ENCODE measurements at regions not wholly inside any gene's neighbourhood (a gene's known extent, or its start where the extent isn't known, plus 50 kb on each side); places are given as distances from the start of the nearest gene placed in this dataset.
A peak's percentile ranks its signal among the peaks of the same experiment; 100 is the strongest.

GRCh38 chr14:54252072-54252730, 144.6 kb upstream of the CDKN3 start:
- H3K4me2 ChIP-seq (ENCODE audit: extremely low read depth, insufficient read depth, low read length) = no peak overlapping the region

GRCh38 chr14:54253195-54253947, 143.4 kb upstream of the CDKN3 start:
- no peak overlapping the region for H3K4me2 ChIP-seq (ENCODE audit: extremely low read depth, insufficient read depth, low read length)
- H3K36me3 ChIP-seq (ENCODE audit: control insufficient read depth, insufficient read depth, low read length) = no peaks in the 10 kb centered on the region
- H3K27ac ChIP-seq (ENCODE audit: insufficient read depth, low read length) = no peak overlapping the region
- TF ChIP-seq CTCF (conservative IDR thresholded peaks at IDR 0.05 in 1 of 2, IDR thresholded peaks at IDR 0.05 in 1 of 2; ENCODE audit: low read depth in 1 of 2, low read length in 2 of 2) (no peak), EZH2 (IDR thresholded peaks at IDR 0.05; ENCODE audit: low read length, missing control alignments) (no peak)
- no peak overlapping the region for H3K9ac ChIP-seq (ENCODE audit: insufficient read depth, low read length)
- no peak overlapping the region for H3K4me3 ChIP-seq (replicated peaks in 1 of 4; ENCODE audit: control extremely low read depth in 1 of 4, insufficient read depth in 1 of 4, low read depth in 3 of 4, low read length in 4 of 4)
- H2AFZ ChIP-seq (ENCODE audit: low read length) = no peak overlapping the region
- H3K79me2 ChIP-seq (ENCODE audit: control insufficient read depth, insufficient read depth, low read length) = no peaks in the 10 kb centered on the region
- H3K9me3 ChIP-seq (ENCODE audit: control insufficient read depth, insufficient read depth, low read depth, low read length) = no peaks in the 10 kb centered on the region
- no peaks in the 10 kb centered on the region for H4K20me1 ChIP-seq (ENCODE audit: control insufficient read depth, extremely low read depth, insufficient read depth, low read length)
- no peaks in the 10 kb centered on the region for H3K27me3 ChIP-seq (ENCODE audit: control insufficient read depth, insufficient read depth, low read length)
- peaks cover 14% of the 10 kb centered on the region for H3K4me1 ChIP-seq (ENCODE audit: control insufficient read depth, extremely low read depth, insufficient read depth, low read length)
- DNase-seq (ENCODE audit: low read depth in 2 of 2) = peak; percentile 63 to 98

More at GRCh38 chr14:54252072-54252730, 144.6 kb upstream of the CDKN3 start:
- Histone ChIP-seq H3K4me3 (replicated peaks in 1 of 4; ENCODE audit: control extremely low read depth in 1 of 4, insufficient read depth in 1 of 4, low read depth in 3 of 4, low read length in 4 of 4) (no peak overlapping the region), H3K27me3 (ENCODE audit: control insufficient read depth, insufficient read depth, low read length) (no peaks in the 10 kb centered on the region), H2AFZ (ENCODE audit: low read length) (no peak overlapping the region), H3K9ac (ENCODE audit: insufficient read depth, low read length) (no peak overlapping the region), H3K36me3 (ENCODE audit: control insufficient read depth, insufficient read depth, low read length) (no peaks in the 10 kb centered on the region), H3K4me1 (ENCODE audit: control insufficient read depth, extremely low read depth, insufficient read depth, low read length) (peaks cover 14% of the 10 kb centered on the region), H4K20me1 (ENCODE audit: control insufficient read depth, extremely low read depth, insufficient read depth, low read length) (no peaks in the 10 kb centered on the region), H3K27ac (ENCODE audit: insufficient read depth, low read length) (no peak overlapping the region), H3K9me3 (ENCODE audit: control insufficient read depth, insufficient read depth, low read depth, low read length) (no peaks in the 10 kb centered on the region), H3K79me2 (ENCODE audit: control insufficient read depth, insufficient read depth, low read length) (no peaks in the 10 kb centered on the region)
- peak; percentile 40 to 98 for DNase-seq (ENCODE audit: low read depth in 2 of 2)
- no peak for TF ChIP-seq CTCF (conservative IDR thresholded peaks at IDR 0.05 in 1 of 2, IDR thresholded peaks at IDR 0.05 in 1 of 2; ENCODE audit: low read depth in 1 of 2, low read length in 2 of 2)
- TF ChIP-seq EZH2 (IDR thresholded peaks at IDR 0.05; ENCODE audit: low read length, missing control alignments) = no peak

GRCh38 chr14:54256156-54256555, 140.7 kb upstream of the CDKN3 start:
- Histone ChIP-seq H3K4me1 (ENCODE audit: control insufficient read depth, extremely low read depth, insufficient read depth, low read length) (peaks cover 14% of the 10 kb centered on the region), H2AFZ (ENCODE audit: low read length) (no peak overlapping the region), H3K4me2 (ENCODE audit: extremely low read depth, insufficient read depth, low read length) (no peak overlapping the region), H3K79me2 (ENCODE audit: control insufficient read depth, insufficient read depth, low read length) (no peaks in the 10 kb centered on the region), H3K27me3 (ENCODE audit: control insufficient read depth, insufficient read depth, low read length) (no peaks in the 10 kb centered on the region), H3K9ac (ENCODE audit: insufficient read depth, low read length) (no peak overlapping the region), H3K36me3 (ENCODE audit: control insufficient read depth, insufficient read depth, low read length) (no peaks in the 10 kb centered on the region), H3K27ac (ENCODE audit: insufficient read depth, low read length) (no peak overlapping the region), H3K4me3 (replicated peaks in 1 of 4; ENCODE audit: control extremely low read depth in 1 of 4, insufficient read depth in 1 of 4, low read depth in 3 of 4, low read length in 4 of 4) (no peak overlapping the region), H4K20me1 (ENCODE audit: control insufficient read depth, extremely low read depth, insufficient read depth, low read length) (no peaks in the 10 kb centered on the region), H3K9me3 (ENCODE audit: control insufficient read depth, insufficient read depth, low read depth, low read length) (no peaks in the 10 kb centered on the region)
- TF ChIP-seq EZH2 (IDR thresholded peaks at IDR 0.05; ENCODE audit: low read length, missing control alignments) = no peak
- no peak for TF ChIP-seq CTCF (conservative IDR thresholded peaks at IDR 0.05 in 1 of 2, IDR thresholded peaks at IDR 0.05 in 1 of 2; ENCODE audit: low read depth in 1 of 2, low read length in 2 of 2)
- DNase-seq (ENCODE audit: low read depth in 2 of 2) = no peak
